ENCODE measurements at regions not wholly inside any gene's neighbourhood (a gene's known extent, or its start where the extent isn't known, plus 50 kb on each side); places are given as distances from the start of the nearest gene placed in this dataset.

- no peaks in the 10 kb centered on the region for H3K27me3 ChIP-seq (replicated peaks)
- H3K4me3 ChIP-seq (ENCODE audit: low read depth, low read length) = no peak overlapping the region
- TF ChIP-seq, protein P1, sequence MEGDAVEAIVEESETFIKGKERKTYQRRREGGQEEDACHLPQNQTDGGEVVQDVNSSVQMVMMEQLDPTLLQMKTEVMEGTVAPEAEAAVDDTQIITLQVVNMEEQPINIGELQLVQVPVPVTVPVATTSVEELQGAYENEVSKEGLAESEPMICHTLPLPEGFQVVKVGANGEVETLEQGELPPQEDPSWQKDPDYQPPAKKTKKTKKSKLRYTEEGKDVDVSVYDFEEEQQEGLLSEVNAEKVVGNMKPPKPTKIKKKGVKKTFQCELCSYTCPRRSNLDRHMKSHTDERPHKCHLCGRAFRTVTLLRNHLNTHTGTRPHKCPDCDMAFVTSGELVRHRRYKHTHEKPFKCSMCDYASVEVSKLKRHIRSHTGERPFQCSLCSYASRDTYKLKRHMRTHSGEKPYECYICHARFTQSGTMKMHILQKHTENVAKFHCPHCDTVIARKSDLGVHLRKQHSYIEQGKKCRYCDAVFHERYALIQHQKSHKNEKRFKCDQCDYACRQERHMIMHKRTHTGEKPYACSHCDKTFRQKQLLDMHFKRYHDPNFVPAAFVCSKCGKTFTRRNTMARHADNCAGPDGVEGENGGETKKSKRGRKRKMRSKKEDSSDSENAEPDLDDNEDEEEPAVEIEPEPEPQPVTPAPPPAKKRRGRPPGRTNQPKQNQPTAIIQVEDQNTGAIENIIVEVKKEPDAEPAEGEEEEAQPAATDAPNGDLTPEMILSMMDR (IDR thresholded peaks at IDR 0.05; ENCODE audit: low read depth, low read length, missing control alignments) = no peak
- DNase-seq = no peak
- in situ Hi-C loops (cut with HindIII; ENCODE audit: low pct_ligation_motif_present, low sequenced_read_pairs) = no loop called here
- H3K36me3 ChIP-seq (replicated peaks) = no peaks in the 10 kb centered on the region
- H3K27ac ChIP-seq = no peak overlapping the region
Measured at GRCh38 chr20:21653628-21654027, 51.8 kb upstream of the PAX1 start.

GRCh38 chr20:21643417-21643816 is 62.0 kb upstream of the PAX1 start:
- Histone ChIP-seq H3K4me3 (ENCODE audit: low read depth, low read length) (no peak overlapping the region), H3K27me3 (replicated peaks) (no peaks in the 10 kb centered on the region), H3K27ac (no peak overlapping the region), H3K36me3 (replicated peaks) (no peaks in the 10 kb centered on the region)
- in situ Hi-C loops (cut with HindIII; ENCODE audit: low pct_ligation_motif_present, low sequenced_read_pairs) = no loop called here
- TF ChIP-seq, protein P1 (IDR thresholded peaks at IDR 0.05; ENCODE audit: low read depth, low read length, missing control alignments) = no peak
- DNase-seq = no peak

GRCh38 chr20:21640556-21640955 is 64.9 kb upstream of the PAX1 start:
- Histone ChIP-seq H3K36me3 (replicated peaks) (no peaks in the 10 kb centered on the region), H3K4me3 (ENCODE audit: low read depth, low read length) (no peak overlapping the region), H3K27me3 (replicated peaks) (no peaks in the 10 kb centered on the region), H3K27ac (no peak overlapping the region)
- in situ Hi-C loops (cut with HindIII; ENCODE audit: low pct_ligation_motif_present, low sequenced_read_pairs) = no loop called here
- TF ChIP-seq, protein P1 (IDR thresholded peaks at IDR 0.05; ENCODE audit: low read depth, low read length, missing control alignments) = no peak
- DNase-seq = no peak

DNA sequence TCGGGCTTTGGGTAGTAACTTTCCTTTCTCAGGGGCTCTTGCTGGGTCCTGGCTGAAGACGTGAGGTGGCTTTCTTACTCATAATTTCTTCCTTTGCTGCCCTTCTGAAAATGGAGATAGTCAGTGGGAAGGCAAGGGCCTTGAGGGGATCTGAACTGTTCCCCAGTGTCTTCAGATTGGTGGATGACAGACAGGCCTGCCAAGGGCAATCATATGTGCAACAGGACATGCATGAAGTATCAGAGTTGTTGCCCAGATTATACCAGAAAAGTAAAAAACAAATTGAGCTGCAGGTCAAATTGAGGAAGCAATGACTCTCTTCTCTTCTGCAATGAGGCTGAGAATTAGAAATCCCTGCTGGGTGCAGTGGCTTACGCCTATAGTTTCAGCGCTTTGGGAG is 71.6 kb upstream of the PAX1 start:
- Histone ChIP-seq H3K27me3 (replicated peaks) (no peaks in the 10 kb centered on the region), H3K4me3 (ENCODE audit: low read depth, low read length) (no peak overlapping the region), H3K27ac (no peak overlapping the region), H3K36me3 (replicated peaks) (no peaks in the 10 kb centered on the region)
- in situ Hi-C loops (cut with HindIII; ENCODE audit: low pct_ligation_motif_present, low sequenced_read_pairs) = no loop called here
- TF ChIP-seq, protein P1 (IDR thresholded peaks at IDR 0.05; ENCODE audit: low read depth, low read length, missing control alignments) = no peak
- DNase-seq = no peak

- no peaks in the 10 kb centered on the region for H3K36me3 ChIP-seq (replicated peaks)
- no peak overlapping the region for H3K4me3 ChIP-seq (ENCODE audit: low read depth, low read length)
- no peaks in the 10 kb centered on the region for H3K27me3 ChIP-seq (replicated peaks)
- in situ Hi-C loops (cut with HindIII; ENCODE audit: low pct_ligation_motif_present, low sequenced_read_pairs) = no loop called here
- no peak overlapping the region for H3K27ac ChIP-seq
- DNase-seq = no peak
- TF ChIP-seq, protein P1 (IDR thresholded peaks at IDR 0.05; ENCODE audit: low read depth, low read length, missing control alignments) = no peak
Measured at GRCh38 chr20:21632735-21633053, 72.8 kb upstream of the PAX1 start.

DNA sequence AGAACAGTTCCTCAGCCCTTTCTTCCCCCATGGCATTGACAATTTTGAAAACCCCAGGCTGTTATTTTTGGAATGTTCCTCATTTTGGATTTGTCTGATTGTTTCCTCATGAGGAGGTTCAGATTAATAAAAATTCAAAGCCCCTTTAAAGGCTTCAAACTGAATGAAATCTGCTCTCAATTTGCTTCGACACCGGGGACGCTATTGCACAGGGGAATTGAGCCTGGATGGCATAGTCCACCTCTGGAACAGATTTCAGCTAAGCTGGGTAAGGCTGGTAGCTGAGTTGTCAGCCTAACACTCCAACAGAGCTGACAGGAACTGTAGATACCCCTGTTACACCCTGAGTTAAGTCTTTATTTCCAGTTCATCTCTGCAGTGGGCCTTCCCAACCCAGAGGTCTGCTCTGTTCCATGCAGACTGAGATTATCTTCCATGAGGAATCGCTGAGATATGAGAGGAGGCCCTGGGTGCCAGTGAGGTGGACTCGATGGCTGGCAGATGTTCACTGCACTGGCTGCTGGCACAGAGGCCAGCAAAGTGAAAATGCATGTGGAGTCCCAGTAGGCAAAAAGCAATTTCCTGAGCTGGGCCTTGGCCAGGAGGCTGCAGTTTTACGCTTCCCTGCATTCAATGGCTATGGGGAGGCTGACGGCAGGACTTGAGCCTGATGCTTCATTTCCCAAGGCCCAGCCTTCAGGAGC is 73.3 kb upstream of the PAX1 start:
- Histone ChIP-seq H3K36me3 (replicated peaks) (no peaks in the 10 kb centered on the region), H3K27ac (no peak overlapping the region), H3K4me3 (ENCODE audit: low read depth, low read length) (no peak overlapping the region), H3K27me3 (replicated peaks) (no peaks in the 10 kb centered on the region)
- TF ChIP-seq, protein P1 (IDR thresholded peaks at IDR 0.05; ENCODE audit: low read depth, low read length, missing control alignments) = no peak
- DNase-seq = no peak
- in situ Hi-C loops (cut with HindIII; ENCODE audit: low pct_ligation_motif_present, low sequenced_read_pairs) = no loop called here
